ENCODE measurements at regions not wholly inside any gene's neighbourhood (a gene's known extent, or its start where the extent isn't known, plus 50 kb on each side); places are given as distances from the start of the nearest gene placed in this dataset.

DNA sequence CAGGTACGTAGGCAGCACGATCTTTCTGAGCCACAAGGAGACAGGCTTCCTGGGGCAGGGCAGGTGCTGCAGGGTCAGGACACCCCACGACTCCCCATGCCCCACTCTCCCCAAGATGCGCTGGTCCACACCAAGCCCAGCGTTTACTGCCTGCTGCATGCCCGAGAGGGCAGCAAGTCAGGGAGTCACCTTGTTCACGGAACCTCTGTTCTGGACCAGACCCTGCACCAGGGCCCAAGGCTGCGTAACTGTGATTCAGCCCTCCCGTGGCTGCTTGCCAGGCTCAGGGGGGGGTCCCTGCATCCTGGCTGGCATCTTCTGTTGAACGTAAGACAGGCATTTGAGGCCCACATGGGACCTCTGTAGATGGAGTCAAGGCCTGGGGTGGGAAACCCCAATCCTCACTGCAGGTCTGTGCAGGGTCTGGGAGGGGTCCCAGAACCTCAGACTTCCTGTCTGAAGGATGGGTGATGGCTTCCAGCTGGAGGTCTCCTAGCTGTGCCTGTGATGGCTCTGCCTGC is 228.6 kb upstream of the RTL1 start:
- TF ChIP-seq POLR2A (IDR thresholded peaks at IDR 0.05; ENCODE audit: low read depth, low read length): no peak
- TF ChIP-seq SPI1 (IDR thresholded peaks at IDR 0.05; ENCODE audit: low read depth, low read length): no peak
- no peak for TF ChIP-seq POLR2AphosphoS5 (IDR thresholded peaks at IDR 0.05; ENCODE audit: low read depth, low read length)
- no peak for TF ChIP-seq TAF1 (IDR thresholded peaks at IDR 0.05; ENCODE audit: low read depth, low read length)
